ENCODE measurements at regions not wholly inside any gene's neighbourhood (a gene's known extent, or its start where the extent isn't known, plus 50 kb on each side); places are given as distances from the start of the nearest gene placed in this dataset.

DNA sequence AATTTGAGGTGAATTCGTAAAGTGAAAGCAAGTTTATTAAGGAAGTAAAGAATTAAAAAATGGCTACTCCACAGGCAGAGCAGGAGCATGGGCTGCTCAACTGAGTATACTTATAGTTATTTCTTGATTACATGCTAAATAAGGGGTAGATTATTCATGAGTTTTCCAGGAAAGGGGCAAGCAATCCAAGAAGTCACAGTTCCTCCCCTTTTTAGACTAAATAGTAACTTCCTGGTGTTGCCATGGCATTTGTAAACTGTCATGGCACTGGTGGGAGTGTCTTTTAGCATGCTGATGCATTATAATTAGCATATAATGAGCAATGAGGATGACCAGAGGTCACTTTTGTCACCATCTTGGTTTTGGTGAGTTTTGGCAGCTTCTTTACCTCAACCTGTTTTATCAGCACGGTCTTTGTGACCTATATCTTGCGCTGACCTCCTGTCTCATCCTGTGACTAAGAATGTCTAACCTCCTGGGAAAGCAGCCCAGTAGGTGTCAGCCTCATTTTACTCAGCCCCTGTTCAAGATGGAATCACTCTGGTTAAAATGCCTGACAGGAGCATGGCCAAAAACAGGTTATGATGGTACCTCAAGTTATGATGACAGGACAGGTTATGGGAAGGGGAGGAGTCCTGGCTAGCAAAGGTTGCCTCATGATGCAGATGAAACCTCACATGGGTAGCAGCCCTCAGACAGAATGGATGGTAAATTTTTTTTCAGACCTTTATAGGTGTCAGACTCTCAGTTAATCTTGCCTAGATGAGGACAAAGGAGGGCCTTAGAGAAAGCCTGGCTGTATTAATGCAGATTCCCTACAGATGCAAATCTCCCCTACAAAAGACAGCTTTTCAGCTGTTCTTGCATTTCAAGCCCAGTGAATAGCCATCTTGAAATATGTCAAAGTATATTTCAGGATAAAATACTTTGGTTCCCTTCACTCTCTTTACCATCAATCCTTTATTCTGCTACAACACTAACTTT is 49.7 kb downstream of the SIPA1L2 start:
- H3K27ac ChIP-seq = no peak overlapping the region
- no peak for TF ChIP-seq ZFX (IDR thresholded peaks at IDR 0.05; ENCODE audit: borderline replicate concordance)
- TF ChIP-seq, protein P1, sequence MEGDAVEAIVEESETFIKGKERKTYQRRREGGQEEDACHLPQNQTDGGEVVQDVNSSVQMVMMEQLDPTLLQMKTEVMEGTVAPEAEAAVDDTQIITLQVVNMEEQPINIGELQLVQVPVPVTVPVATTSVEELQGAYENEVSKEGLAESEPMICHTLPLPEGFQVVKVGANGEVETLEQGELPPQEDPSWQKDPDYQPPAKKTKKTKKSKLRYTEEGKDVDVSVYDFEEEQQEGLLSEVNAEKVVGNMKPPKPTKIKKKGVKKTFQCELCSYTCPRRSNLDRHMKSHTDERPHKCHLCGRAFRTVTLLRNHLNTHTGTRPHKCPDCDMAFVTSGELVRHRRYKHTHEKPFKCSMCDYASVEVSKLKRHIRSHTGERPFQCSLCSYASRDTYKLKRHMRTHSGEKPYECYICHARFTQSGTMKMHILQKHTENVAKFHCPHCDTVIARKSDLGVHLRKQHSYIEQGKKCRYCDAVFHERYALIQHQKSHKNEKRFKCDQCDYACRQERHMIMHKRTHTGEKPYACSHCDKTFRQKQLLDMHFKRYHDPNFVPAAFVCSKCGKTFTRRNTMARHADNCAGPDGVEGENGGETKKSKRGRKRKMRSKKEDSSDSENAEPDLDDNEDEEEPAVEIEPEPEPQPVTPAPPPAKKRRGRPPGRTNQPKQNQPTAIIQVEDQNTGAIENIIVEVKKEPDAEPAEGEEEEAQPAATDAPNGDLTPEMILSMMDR (IDR thresholded peaks at IDR 0.05) = no peak

DNA sequence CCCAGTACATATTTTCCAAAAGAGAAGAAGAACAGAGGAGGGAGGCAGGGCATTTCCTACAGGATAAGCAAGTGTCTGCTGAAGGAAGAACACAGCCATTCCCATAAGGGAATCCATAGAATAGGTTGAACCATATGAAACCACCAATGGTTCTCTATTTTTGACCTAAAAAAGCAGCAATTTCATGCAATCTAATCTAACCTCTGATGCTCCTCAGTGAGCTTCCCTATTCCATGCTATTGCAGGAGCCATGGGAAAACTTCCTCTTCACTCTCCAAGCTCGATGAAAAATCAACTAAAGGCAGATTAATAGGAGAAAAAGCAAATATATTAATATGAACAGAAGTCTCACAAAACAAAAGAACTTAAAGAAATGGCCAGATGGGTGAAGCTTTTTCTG is 50.5 kb downstream of the SIPA1L2 start:
- no peak overlapping the region for H3K27ac ChIP-seq
- TF ChIP-seq, protein P1 (IDR thresholded peaks at IDR 0.05) = no peak
- TF ChIP-seq ZFX (IDR thresholded peaks at IDR 0.05; ENCODE audit: borderline replicate concordance) = no peak

GRCh38 chr1:232578651-232579195 is 51.2 kb downstream of the SIPA1L2 start:
- H3K27ac ChIP-seq = no peak overlapping the region
- TF ChIP-seq, protein P1 (IDR thresholded peaks at IDR 0.05) = no peak
- no peak for TF ChIP-seq ZFX (IDR thresholded peaks at IDR 0.05; ENCODE audit: borderline replicate concordance)

DNA sequence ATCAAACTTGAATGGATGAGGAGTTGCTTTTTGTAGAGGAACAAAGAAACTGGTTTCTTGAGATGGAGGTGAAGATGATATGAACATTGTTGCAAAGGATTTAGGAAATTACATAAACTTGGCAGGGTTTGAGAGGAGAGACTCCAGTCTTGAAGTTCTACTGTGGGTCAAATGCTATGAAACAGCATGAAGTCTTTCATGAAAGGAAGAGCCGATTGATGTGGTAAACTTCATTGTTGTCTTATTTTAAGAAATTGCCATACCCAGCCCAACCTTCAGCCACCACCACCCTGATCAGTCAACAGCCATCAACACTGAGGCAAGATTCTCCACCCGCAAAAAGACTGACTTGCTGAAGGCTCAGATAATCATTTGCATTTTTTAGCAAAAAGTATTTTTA is 52.2 kb downstream of the SIPA1L2 start:
- TF ChIP-seq, protein P1 (IDR thresholded peaks at IDR 0.05) = no peak
- no peak for TF ChIP-seq ZFX (IDR thresholded peaks at IDR 0.05; ENCODE audit: borderline replicate concordance)
- H3K27ac ChIP-seq = no peak overlapping the region

DNA sequence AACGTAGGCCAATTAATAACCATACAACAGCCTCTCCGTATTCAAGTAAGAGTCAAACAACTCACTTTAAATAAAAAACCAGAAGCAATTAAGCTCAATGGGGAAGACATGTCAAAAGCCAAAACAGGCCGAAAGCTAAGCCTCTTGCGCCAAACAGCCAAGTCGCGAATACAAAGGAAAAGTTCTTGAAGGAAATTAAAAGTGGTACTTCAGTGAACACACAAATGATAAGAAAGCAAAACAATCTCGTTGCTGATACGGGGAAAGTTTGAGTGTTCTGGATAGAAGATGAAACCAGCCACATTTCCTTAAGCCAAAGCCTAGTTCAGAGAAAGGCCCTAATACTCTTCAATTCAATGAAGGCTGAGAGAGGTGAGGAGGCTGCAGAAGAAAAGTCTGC is 53.4 kb downstream of the SIPA1L2 start:
- H3K27ac ChIP-seq = no peak overlapping the region
- no peak for TF ChIP-seq ZFX (IDR thresholded peaks at IDR 0.05; ENCODE audit: borderline replicate concordance)
- TF ChIP-seq, protein P1 (IDR thresholded peaks at IDR 0.05) = no peak

DNA sequence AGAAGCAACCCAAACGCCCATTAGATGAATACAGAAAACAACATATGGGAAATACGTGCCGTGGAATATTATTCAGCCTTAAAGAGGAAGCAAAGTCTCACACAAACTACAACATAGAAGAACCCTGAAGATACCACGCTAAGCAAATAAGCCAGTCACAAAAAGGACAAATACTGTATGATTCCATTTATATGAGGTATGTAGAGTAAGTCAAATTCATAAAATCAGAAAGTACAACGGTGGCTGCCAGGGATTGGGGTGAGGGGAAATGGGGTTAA is 54.2 kb downstream of the SIPA1L2 start:
- no peak overlapping the region for H3K27ac ChIP-seq
- TF ChIP-seq, protein P1 (IDR thresholded peaks at IDR 0.05) = no peak
- no peak for TF ChIP-seq ZFX (IDR thresholded peaks at IDR 0.05; ENCODE audit: borderline replicate concordance)

All from 22Rv1 (cell line).